ENCODE measurements at regions not wholly inside any gene's neighbourhood (a gene's known extent, or its start where the extent isn't known, plus 50 kb on each side); places are given as distances from the start of the nearest gene placed in this dataset.

DNA sequence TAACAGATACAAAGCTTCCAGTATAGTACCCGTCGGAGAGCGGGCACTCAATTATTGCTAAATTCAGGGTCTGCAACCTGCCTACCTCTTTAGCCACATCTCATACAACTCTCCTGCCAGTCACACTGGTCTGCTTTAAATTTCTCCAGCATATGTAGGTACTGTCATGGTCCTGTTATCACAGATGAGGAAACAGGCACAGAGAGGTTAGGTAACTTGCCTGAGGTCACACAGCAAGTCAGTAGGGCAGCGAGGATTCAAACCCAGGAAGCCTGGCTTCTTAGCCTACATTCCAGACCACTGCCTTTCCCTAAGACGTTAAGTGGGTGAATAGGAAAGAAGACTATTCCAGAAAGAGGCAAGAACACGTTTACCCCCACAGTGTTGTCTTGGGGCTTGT is 186.0 kb upstream of the NFIB start:
- Histone ChIP-seq H3K9me3 (ENCODE audit: control insufficient read depth, insufficient read depth, low read length) (no peaks in the 10 kb centered on the region), H3K27ac (ENCODE audit: low read depth, low read length) (peak overlapping the region; percentile 31), H3K27me3 (ENCODE audit: control insufficient read depth, insufficient read depth, low read length) (no peaks in the 10 kb centered on the region), H3K4me3 (ENCODE audit: low read depth, low read length) (no peak overlapping the region)
- CTCF ChIA-PET = no interaction called here
- POLR2A ChIA-PET = no interaction called here
- DNase-seq (ENCODE audit: low read depth, low spot score) = no peak
- TF ChIP-seq, protein P1, sequence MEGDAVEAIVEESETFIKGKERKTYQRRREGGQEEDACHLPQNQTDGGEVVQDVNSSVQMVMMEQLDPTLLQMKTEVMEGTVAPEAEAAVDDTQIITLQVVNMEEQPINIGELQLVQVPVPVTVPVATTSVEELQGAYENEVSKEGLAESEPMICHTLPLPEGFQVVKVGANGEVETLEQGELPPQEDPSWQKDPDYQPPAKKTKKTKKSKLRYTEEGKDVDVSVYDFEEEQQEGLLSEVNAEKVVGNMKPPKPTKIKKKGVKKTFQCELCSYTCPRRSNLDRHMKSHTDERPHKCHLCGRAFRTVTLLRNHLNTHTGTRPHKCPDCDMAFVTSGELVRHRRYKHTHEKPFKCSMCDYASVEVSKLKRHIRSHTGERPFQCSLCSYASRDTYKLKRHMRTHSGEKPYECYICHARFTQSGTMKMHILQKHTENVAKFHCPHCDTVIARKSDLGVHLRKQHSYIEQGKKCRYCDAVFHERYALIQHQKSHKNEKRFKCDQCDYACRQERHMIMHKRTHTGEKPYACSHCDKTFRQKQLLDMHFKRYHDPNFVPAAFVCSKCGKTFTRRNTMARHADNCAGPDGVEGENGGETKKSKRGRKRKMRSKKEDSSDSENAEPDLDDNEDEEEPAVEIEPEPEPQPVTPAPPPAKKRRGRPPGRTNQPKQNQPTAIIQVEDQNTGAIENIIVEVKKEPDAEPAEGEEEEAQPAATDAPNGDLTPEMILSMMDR (IDR thresholded peaks at IDR 0.05; ENCODE audit: low read depth, low read length) = no peak

DNA sequence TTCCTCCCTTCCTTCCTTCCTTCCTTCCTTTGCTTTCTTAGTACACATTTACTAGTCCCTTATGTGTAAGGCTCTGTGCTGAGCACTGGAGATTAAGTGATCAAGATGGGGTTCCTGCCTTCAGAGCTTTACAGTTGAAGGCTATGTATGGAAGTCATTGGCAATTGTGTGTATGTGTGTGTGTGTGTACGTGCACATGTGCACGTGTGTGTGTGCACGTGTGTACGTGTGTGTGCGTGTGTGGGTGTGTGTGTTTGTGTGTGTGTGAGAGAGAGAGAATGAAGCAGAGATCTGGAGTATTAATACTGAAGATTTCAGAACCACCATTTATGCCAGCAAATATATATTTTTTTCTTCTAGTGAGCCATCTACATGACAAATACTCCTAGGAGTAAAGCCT is 184.9 kb upstream of the NFIB start:
- Histone ChIP-seq H3K27ac (ENCODE audit: low read depth, low read length) (no peak overlapping the region), H3K27me3 (ENCODE audit: control insufficient read depth, insufficient read depth, low read length) (no peaks in the 10 kb centered on the region), H3K4me3 (ENCODE audit: low read depth, low read length) (no peak overlapping the region), H3K9me3 (ENCODE audit: control insufficient read depth, insufficient read depth, low read length) (no peaks in the 10 kb centered on the region)
- ChIA-PET POLR2A (no interaction called here), CTCF (no interaction called here)
- TF ChIP-seq, protein P1 (IDR thresholded peaks at IDR 0.05; ENCODE audit: low read depth, low read length) = no peak
- DNase-seq (ENCODE audit: low read depth, low spot score) = no peak

DNA sequence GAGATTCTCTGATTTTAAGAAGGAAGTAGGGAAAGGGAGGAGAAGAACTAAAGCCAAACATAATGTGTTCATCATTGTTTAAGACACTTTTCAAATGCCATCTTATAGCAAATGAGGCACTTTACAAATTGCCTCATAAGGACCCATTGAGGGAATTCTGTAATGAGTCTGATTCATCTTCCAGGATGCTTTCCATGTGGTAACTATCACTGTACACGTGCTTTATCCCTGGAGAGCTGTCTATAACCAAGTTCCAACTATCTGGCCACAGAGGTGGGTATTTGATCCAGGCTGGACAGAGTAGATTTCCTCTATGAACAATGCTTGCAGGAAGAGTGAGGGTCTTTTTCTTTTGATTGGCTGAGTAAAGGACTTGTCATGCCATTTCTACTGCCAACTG is 183.5 kb upstream of the NFIB start:
- ChIA-PET POLR2A (no interaction called here), CTCF (no interaction called here)
- Histone ChIP-seq H3K27me3 (ENCODE audit: control insufficient read depth, insufficient read depth, low read length) (no peaks in the 10 kb centered on the region), H3K9me3 (ENCODE audit: control insufficient read depth, insufficient read depth, low read length) (no peaks in the 10 kb centered on the region), H3K27ac (ENCODE audit: low read depth, low read length) (no peak overlapping the region), H3K4me3 (ENCODE audit: low read depth, low read length) (no peak overlapping the region)
- TF ChIP-seq, protein P1 (IDR thresholded peaks at IDR 0.05; ENCODE audit: low read depth, low read length) = no peak
- DNase-seq (ENCODE audit: low read depth, low spot score) = no peak

DNA sequence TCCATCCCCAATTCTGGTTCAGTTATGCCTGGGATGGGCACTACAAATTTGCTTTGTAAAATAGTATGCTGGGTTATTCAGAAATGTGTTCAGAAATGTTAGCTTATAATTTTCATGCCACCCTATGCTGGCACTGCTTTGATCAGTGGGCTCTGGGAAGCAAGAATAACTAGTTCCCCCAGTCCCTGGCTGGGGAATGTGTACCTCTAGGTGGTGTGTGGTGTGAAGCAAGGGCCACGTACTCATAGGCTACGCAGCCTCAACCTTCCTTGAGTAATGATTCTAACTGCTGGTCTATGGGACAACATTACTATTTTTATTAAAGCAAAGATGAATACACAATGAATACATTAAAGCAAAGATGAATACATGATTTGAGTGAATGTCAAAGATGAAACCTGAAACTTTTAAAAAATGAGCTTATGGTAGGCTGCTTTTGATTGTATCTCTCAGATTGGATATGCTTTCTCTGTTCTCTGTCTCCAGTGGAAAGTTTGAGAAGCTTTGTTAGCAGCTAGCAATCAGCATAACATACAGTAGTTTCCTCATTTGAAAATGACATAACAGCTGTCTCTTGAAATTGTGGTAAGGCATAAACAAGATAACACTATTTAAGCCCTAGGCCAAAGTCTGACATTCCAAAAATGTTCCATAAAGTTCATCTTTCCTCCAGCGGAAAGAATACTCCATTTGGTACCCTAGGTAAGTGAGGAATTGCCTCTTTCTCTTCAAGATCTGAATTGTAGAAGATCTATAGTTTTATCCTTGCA is 174.7 kb upstream of the NFIB start:
- CTCF ChIA-PET = no interaction called here
- POLR2A ChIA-PET = no interaction called here
- H3K9me3 ChIP-seq (ENCODE audit: control insufficient read depth, insufficient read depth, low read length) = no peaks in the 10 kb centered on the region
- no peak for DNase-seq (ENCODE audit: low read depth, low spot score)
- TF ChIP-seq, protein P1 (IDR thresholded peaks at IDR 0.05; ENCODE audit: low read depth, low read length) = no peak
- H3K4me3 ChIP-seq (ENCODE audit: low read depth, low read length) = no peak overlapping the region
- no peak overlapping the region for H3K27ac ChIP-seq (ENCODE audit: low read depth, low read length)
- H3K27me3 ChIP-seq (ENCODE audit: control insufficient read depth, insufficient read depth, low read length) = no peaks in the 10 kb centered on the region

GRCh38 chr9:14487547-14488185 is 173.7 kb upstream of the NFIB start:
- Histone ChIP-seq H3K27ac (ENCODE audit: low read depth, low read length) (no peak overlapping the region), H3K4me3 (ENCODE audit: low read depth, low read length) (no peak overlapping the region), H3K27me3 (ENCODE audit: control insufficient read depth, insufficient read depth, low read length) (no peaks in the 10 kb centered on the region), H3K9me3 (ENCODE audit: control insufficient read depth, insufficient read depth, low read length) (no peaks in the 10 kb centered on the region)
- ChIA-PET POLR2A (no interaction called here), CTCF (no interaction called here)
- TF ChIP-seq, protein P1 (IDR thresholded peaks at IDR 0.05; ENCODE audit: low read depth, low read length) = no peak
- DNase-seq (ENCODE audit: low read depth, low spot score) = no peak
